Activated T-cell treated with anti-CD3 and anti-CD28 coated beads, Interleukin-2, amount 50 U/mL, for 24 hours (primary cell): ENCODE measurements at regions not wholly inside any gene's neighbourhood (a gene's known extent, or its start where the extent isn't known, plus 50 kb on each side); places are given as distances from the start of the nearest gene placed in this dataset.

Experiments
- DNase-seq: peaks from one replicate; pipeline ENCODE4 v3.0.0-alpha.2; 2020
- H3K27ac Mint-ChIP-seq: 2 replicates; pipeline ENCODE4 v1.8.0; 2020; ENCODE audit warnings: mild to moderate bottlenecking, mixed read lengths
- H3K27me3 Mint-ChIP-seq: 2 replicates; pipeline ENCODE4 v1.8.0; 2020; ENCODE audit warnings: mixed read lengths
- H3K36me3 Mint-ChIP-seq: 2 replicates; pipeline ENCODE4 v1.8.0; 2020; ENCODE audit warnings: low read depth, mixed read lengths
- H3K4me1 Mint-ChIP-seq: 2 replicates; pipeline ENCODE4 v1.8.0; 2020; ENCODE audit warnings: low read depth, mixed read lengths
- H3K4me3 Mint-ChIP-seq: 2 replicates; pipeline ENCODE4 v1.8.0; 2020; ENCODE audit warnings: mild to moderate bottlenecking, moderate library complexity, mixed read lengths
- H3K9me3 Mint-ChIP-seq: 2 replicates; pipeline ENCODE4 v1.8.0; 2020; ENCODE audit warnings: mixed read lengths

DNA sequence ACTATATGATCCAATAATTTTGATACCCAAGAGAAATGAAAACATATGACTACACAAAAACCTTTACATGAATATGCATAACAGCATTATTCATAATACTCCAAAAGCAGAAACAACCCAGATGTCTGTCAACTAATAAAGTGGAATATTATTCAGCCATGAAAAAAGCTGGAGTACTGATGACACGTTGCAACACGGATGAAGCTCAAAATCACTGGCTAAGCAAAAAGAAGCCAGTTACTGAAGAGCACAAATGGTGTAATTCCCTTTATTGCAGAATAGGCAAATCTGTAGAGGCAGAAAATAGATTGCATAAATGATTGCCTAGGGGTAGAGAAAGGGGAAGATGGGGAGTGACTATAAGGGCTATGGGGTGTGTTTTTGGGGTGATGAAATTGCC lies 117.6 kb upstream of the FGF3 start:
- Mint-ChIP-seq H3K27ac (no peak overlapping the region), H3K4me1 (no peaks in the 10 kb centered on the region), H3K27me3 (peaks cover 28% of the 10 kb centered on the region), H3K4me3 (no peak overlapping the region), H3K9me3 (no peaks in the 10 kb centered on the region), H3K36me3 (no peaks in the 10 kb centered on the region)
- DNase-seq = no peak

- H3K27ac Mint-ChIP-seq = no peak overlapping the region
- no peaks in the 10 kb centered on the region for H3K9me3 Mint-ChIP-seq
- H3K27me3 Mint-ChIP-seq = peaks cover 40% of the 10 kb centered on the region
- no peak overlapping the region for H3K4me3 Mint-ChIP-seq
- no peaks in the 10 kb centered on the region for H3K36me3 Mint-ChIP-seq
- no peak for DNase-seq
- H3K4me1 Mint-ChIP-seq = no peaks in the 10 kb centered on the region
These were observed 119.0 kb upstream of the FGF3 start for GRCh38 chr11:69938206-69938605.

GRCh38 chr11:69939551-69940245 lies 120.5 kb upstream of the FGF3 start:
- Mint-ChIP-seq H3K9me3 (no peaks in the 10 kb centered on the region), H3K27ac (no peak overlapping the region), H3K36me3 (no peaks in the 10 kb centered on the region), H3K4me1 (no peaks in the 10 kb centered on the region), H3K4me3 (no peak overlapping the region), H3K27me3 (peaks cover 37% of the 10 kb centered on the region)
- DNase-seq = no peak

DNA sequence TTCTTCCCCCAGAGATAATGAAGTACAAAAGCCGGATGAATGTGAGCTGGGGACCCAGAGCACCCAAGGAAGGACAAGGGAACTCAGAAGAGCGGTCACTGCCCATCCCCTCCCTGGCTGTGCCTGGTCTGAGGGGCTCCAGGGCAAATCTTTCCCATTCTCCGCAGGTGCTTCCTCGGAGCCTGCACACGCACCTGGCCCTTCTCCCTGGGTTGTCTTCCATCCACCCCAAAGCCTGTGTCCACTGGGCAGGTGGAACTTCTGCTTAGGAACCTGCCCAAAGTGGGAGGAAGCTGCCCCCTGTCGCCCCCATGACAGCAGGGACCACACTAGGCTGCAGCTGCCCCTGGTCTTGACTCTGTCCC lies 121.0 kb upstream of the FGF3 start:
- H3K27me3 Mint-ChIP-seq = peaks cover 32% of the 10 kb centered on the region
- no peak for DNase-seq
- no peaks in the 10 kb centered on the region for H3K9me3 Mint-ChIP-seq
- no peak overlapping the region for H3K27ac Mint-ChIP-seq
- no peak overlapping the region for H3K4me3 Mint-ChIP-seq
- H3K36me3 Mint-ChIP-seq = no peaks in the 10 kb centered on the region
- no peaks in the 10 kb centered on the region for H3K4me1 Mint-ChIP-seq

DNA sequence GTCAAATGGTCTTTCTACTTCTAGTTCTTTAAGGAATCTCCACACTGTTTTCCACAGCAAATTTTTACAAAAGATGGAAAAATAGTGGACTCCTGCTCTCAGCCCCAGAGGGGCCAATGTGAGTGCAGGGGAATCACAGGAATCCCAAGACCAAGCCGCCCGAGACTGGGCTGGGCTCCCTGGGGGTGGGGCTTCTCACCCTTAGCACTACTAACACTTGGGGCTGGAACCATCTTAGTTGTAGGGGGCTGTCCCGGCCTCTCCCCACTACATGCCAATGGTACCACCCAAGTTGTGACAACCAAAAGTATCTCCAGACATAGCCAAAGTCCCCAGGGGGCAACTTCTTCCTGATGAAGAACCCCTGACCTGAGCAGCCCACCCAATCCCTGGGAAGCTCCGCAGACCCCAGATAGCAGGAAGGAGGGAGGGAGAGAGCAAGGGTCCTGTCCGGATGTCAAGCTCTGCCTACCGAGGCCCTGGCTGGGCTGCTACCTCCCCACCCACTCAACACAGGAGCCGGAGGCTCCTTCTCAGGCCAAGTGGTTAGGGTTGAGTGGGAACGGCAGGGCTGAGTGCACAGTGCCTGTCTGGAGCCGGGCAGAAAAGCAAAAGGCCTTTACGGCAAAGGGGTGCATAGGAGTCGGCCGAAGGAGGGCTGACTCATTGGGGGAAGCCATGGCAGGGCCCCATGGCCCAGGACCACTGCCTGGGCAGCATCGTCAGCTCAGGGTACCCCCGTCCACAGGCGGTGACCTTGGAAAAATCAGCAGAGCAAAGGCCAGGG lies 122.5 kb upstream of the FGF3 start:
- peaks cover 30% of the 10 kb centered on the region for H3K27me3 Mint-ChIP-seq
- no peak for DNase-seq
- no peaks in the 10 kb centered on the region for H3K9me3 Mint-ChIP-seq
- H3K36me3 Mint-ChIP-seq = no peaks in the 10 kb centered on the region
- no peak overlapping the region for H3K4me3 Mint-ChIP-seq
- no peaks in the 10 kb centered on the region for H3K4me1 Mint-ChIP-seq
- H3K27ac Mint-ChIP-seq = no peak overlapping the region

- H3K27me3 Mint-ChIP-seq = peaks cover 30% of the 10 kb centered on the region
- DNase-seq = no peak
- H3K36me3 Mint-ChIP-seq = no peaks in the 10 kb centered on the region
- H3K4me1 Mint-ChIP-seq = no peaks in the 10 kb centered on the region
- no peak overlapping the region for H3K27ac Mint-ChIP-seq
- no peak overlapping the region for H3K4me3 Mint-ChIP-seq
- H3K9me3 Mint-ChIP-seq = no peaks in the 10 kb centered on the region
These were observed 123.2 kb upstream of the FGF3 start for GRCh38 chr11:69942333-69942820.

- no peaks in the 10 kb centered on the region for H3K4me1 Mint-ChIP-seq
- H3K36me3 Mint-ChIP-seq = no peaks in the 10 kb centered on the region
- no peak overlapping the region for H3K4me3 Mint-ChIP-seq
- H3K9me3 Mint-ChIP-seq = no peaks in the 10 kb centered on the region
- peaks cover 33% of the 10 kb centered on the region for H3K27me3 Mint-ChIP-seq
- no peak overlapping the region for H3K27ac Mint-ChIP-seq
- no peak for DNase-seq
These were observed 123.8 kb upstream of the FGF3 start for GRCh38 chr11:69943066-69943465.

DNA sequence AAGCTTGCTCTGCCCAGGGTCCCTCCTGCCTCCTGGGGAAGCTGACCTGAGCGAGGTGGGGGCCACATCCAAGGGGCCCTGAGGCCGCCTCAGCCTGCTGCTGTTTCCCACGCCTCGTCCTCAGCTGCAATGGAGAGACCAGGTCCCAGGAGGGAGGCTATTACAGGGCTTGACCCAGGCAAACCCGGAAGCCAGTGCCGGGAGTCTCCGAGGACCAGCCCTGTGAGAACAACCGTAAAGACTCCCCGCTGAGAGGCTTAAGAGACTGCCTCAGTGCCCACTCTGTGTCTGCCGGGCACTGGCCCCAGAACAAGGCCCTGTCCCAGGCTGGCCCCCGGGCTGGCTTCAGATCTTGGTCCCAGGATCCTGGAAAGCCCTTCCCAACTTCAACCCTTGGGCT lies 124.3 kb upstream of the FGF3 start:
- H3K9me3 Mint-ChIP-seq = no peaks in the 10 kb centered on the region
- no peak overlapping the region for H3K4me3 Mint-ChIP-seq
- no peak for DNase-seq
- peaks cover 36% of the 10 kb centered on the region for H3K27me3 Mint-ChIP-seq
- H3K4me1 Mint-ChIP-seq = no peaks in the 10 kb centered on the region
- no peak overlapping the region for H3K27ac Mint-ChIP-seq
- no peaks in the 10 kb centered on the region for H3K36me3 Mint-ChIP-seq

GRCh38 chr11:69944146-69944795 lies 125.1 kb upstream of the FGF3 start:
- no peaks in the 10 kb centered on the region for H3K4me1 Mint-ChIP-seq
- H3K36me3 Mint-ChIP-seq = no peaks in the 10 kb centered on the region
- peaks cover 36% of the 10 kb centered on the region for H3K27me3 Mint-ChIP-seq
- no peak overlapping the region for H3K4me3 Mint-ChIP-seq
- no peaks in the 10 kb centered on the region for H3K9me3 Mint-ChIP-seq
- DNase-seq = no peak
- no peak overlapping the region for H3K27ac Mint-ChIP-seq

DNA sequence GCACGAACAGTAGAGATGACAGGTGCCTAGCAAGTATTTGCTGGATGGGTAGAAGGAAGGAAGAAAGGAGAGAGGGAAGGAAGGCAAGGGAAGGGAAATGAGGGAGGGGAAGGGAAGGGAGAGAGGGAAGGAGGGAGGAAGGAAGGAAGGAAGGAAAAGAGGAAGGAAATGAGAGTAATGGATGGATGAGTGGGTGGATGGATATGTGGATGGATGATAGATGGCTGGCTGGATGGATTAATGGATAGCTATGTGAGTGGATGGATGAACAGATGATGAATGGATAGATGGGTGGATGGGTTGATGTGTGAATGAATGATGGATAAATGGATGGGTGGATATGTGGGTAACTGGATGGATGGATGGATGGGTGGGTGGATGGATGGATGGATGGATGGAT lies 125.9 kb upstream of the FGF3 start:
- Mint-ChIP-seq H3K9me3 (no peaks in the 10 kb centered on the region), H3K36me3 (no peaks in the 10 kb centered on the region), H3K27ac (no peak overlapping the region), H3K27me3 (peaks cover 36% of the 10 kb centered on the region), H3K4me3 (no peak overlapping the region), H3K4me1 (no peaks in the 10 kb centered on the region)
- DNase-seq = no peak

- H3K9me3 Mint-ChIP-seq = no peaks in the 10 kb centered on the region
- no peak overlapping the region for H3K27ac Mint-ChIP-seq
- H3K4me3 Mint-ChIP-seq = no peak overlapping the region
- H3K27me3 Mint-ChIP-seq = peaks cover 28% of the 10 kb centered on the region
- no peak for DNase-seq
- no peaks in the 10 kb centered on the region for H3K36me3 Mint-ChIP-seq
- H3K4me1 Mint-ChIP-seq = no peaks in the 10 kb centered on the region
These were observed 128.0 kb upstream of the FGF3 start for GRCh38 chr11:69947059-69947792.

DNA sequence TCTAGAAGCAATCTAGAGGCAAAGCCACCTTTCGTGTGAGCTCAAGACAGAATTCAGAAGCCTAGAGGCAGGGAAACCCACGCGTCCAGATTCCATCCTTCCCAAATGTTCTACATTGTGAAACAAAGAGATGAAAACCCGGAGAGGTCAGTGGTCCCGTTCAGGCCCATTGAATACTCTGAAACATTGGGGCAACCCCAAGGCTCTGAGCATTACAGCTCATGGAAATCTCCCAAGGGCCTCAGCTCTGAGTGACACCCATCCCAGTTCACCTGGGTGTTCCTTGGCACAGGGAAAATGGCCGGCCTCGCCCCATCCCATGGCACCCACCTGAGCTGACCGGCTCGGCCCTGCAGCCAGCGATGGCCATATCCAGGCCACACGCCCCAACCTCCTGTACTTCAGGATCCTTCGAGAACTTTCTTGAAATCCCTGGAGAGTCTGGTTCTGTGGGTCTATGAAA lies 128.6 kb upstream of the FGF3 start:
- Mint-ChIP-seq H3K36me3 (no peaks in the 10 kb centered on the region), H3K4me3 (no peak overlapping the region), H3K27ac (no peak overlapping the region), H3K9me3 (no peaks in the 10 kb centered on the region), H3K27me3 (peaks cover 22% of the 10 kb centered on the region), H3K4me1 (no peaks in the 10 kb centered on the region)
- DNase-seq = no peak

GRCh38 chr11:69948256-69949141 lies 129.3 kb upstream of the FGF3 start:
- no peak overlapping the region for H3K27ac Mint-ChIP-seq
- H3K4me1 Mint-ChIP-seq = no peaks in the 10 kb centered on the region
- no peaks in the 10 kb centered on the region for H3K9me3 Mint-ChIP-seq
- H3K4me3 Mint-ChIP-seq = no peak overlapping the region
- no peak for DNase-seq
- H3K27me3 Mint-ChIP-seq = peaks cover 17% of the 10 kb centered on the region
- no peaks in the 10 kb centered on the region for H3K36me3 Mint-ChIP-seq

- no peaks in the 10 kb centered on the region for H3K9me3 Mint-ChIP-seq
- H3K27me3 Mint-ChIP-seq = peaks cover 13% of the 10 kb centered on the region
- DNase-seq = no peak
- H3K36me3 Mint-ChIP-seq = no peaks in the 10 kb centered on the region
- no peaks in the 10 kb centered on the region for H3K4me1 Mint-ChIP-seq
- H3K27ac Mint-ChIP-seq = no peak overlapping the region
- no peak overlapping the region for H3K4me3 Mint-ChIP-seq
These were observed 128.8 kb upstream of the ANO1 start for GRCh38 chr11:69949327-69949726.
